Endometrial microvascular endothelial cells (primary cell): ENCODE measurements at regions not wholly inside any gene's neighbourhood (a gene's known extent, or its start where the extent isn't known, plus 50 kb on each side); places are given as distances from the start of the nearest gene placed in this dataset.

Experiments
- in situ Hi-C: cut with HindIII; loops from 2 replicates; pipeline ENCODE4 v1.10.0; 2017; ENCODE audit warnings: low sequenced_read_pairs, low pct_unique_long_range_greater_than_20kb; ENCODE audit errors: inconsistent ontology term

DNA sequence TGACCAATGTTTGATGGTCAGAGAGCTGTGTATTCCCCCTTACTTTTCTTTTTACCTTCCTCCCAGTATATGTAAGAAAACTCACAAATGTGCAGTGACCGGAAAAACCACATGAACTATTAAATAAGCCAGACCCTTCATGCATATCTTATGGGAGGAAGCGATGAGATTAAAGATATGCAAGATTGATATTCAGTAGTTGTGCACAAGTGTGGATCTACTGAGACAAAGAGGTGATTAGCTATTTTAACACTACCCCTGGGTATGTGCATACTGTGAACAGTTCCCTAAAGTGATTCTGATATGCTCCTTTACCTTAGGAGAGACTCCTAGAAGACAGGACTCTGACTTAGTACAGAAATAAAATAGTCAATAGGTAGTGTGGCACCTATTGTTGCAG lies 328.3 kb downstream of the EPHA4 start:
- in situ Hi-C loops, result loop anchor here (25.0 kb wide), 1 partner anchor 219 kb away; no protein-coding TSS in a partner anchor

DNA sequence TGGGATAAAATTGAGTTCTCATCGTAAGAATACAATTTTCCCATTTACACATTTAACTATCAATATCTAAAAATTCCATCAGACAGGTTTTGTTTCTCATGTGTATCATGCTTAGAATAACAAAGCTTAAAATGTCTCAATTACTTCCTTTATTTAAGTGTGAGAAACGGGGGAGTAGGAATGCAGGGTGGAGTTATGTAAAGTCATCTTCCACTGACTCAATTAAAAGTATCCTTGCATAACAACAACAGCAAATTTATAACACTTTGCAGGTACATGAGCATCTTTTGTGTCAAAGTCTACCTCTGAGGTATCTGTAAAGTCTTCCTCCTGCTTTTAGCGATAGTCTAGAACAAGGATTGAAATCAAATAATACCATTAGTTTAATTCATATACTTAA lies 327.1 kb downstream of the EPHA4 start:
- in situ Hi-C loops, result loop anchor here (25.0 kb wide), 1 partner anchor 217 kb away; no protein-coding TSS in a partner anchor

DNA sequence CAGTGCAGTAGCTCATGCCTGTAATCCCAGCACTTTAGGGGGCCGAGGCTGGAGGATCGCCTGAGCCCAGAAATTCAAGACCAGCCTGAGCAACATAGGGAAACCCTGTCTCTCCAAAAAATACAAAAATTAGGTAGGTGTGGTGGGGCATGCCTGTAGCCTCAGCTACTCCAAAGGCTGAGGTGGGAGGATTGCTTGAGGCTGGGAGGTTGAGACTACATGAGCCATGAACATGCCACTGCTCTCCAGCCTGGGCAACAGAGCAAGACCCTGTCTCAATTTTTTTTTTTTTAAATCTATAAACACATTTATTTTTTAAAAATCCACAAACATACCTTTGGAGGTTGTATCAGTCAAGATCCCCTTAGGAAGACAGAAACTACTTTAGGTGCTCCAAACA lies 326.3 kb downstream of the EPHA4 start:
- in situ Hi-C loops, result loop anchor here (25.0 kb wide), 1 partner anchor 217 kb away; no protein-coding TSS in a partner anchor

DNA sequence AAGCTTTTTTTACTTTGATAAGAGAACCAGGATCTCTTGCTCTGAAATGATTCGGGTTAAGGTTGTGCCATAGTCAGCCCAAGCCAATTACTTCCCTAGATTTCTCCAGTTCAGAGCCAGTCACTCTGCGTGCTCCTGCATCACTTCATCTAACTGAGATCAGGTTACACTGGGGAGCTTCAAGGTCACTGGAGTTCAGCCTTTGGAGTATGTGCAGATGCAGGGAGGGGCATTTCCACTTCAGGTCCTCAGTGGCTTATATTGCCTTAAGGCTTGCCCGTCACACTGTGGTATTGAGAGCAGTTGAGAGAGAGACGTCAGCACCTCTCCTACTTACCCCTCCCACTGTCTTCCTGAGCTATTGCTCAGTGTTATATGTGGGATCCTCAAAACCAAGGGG lies 317.8 kb downstream of the EPHA4 start:
- in situ Hi-C loops, result no loop called here

DNA sequence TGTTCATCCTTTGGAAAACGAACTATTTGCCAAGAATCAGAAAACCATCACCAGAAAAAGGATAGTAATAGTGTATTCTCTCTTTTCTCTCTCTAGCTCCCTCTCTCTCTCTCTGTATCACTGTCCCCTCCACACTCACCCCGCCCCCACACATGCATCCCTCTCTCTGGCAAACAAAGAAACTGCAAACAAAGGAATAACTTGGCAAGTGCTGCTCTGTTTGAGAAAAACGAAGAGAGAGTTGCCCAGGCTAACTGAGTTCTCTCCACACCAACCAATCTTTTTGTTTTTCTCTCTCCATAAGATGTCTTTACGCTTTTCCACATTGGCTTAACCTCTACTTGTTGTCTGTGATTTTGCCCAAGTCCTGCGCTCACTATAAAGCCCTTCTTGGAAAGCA lies 316.2 kb downstream of the EPHA4 start:
- in situ Hi-C loops, result no loop called here

DNA sequence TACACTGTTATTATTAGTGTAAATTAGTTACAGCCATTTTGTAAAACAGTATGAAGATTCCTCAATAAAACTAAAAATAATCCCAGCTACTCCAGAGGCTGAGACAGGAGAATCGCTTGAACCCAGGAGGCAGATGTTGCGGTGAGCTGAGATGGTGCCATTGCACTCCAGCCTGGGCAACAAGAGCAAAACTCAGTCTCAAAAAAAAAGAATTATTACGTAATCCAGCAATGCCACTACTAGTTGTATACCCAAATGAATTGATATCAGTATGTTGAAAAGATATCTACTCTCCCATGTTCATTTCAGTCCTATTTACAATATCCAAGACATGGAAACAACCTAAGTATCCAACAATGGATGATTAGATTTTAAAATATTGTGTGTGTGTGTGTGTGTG lies 313.6 kb downstream of the EPHA4 start:
- in situ Hi-C loops, result no loop called here

DNA sequence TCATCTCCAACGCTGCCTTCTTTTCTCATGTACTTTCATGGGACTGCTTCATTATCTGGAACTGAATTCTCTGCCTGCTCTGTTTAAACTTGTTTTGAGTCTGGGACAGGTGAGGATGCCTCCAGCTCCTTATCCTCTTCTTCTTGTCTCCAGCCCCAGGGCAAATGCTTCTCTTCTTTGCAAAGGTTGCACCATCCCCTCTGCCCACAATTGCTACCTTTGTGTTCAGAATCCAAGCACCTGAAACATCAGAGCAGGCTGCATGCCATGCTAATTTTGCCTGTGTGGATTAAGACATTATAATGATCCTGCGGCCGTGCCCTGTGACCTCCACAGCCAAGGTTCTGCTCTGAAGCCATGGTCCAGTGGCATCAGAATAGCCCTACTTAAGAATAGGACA lies 309.5 kb downstream of the EPHA4 start:
- in situ Hi-C loops, result no loop called here

DNA sequence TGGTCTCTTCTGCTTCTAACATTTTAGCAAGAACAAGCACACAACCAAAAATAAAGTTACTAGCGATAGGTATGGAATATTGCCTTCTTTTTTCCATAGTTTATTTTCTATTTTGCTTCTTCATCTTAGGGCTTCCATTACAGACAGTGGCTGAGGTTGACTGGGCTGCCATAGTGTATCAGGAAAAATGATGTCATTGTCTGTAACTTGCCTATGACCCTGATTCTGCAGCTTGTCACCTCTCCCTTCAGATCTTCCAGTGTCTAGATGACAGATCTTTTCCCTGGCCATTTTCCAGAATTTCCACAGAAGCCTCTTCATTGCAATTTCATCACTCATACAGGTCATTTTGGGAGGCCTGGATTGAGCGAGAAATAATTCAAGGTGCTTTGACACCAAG lies 308.5 kb downstream of the EPHA4 start:
- in situ Hi-C loops, result no loop called here

DNA sequence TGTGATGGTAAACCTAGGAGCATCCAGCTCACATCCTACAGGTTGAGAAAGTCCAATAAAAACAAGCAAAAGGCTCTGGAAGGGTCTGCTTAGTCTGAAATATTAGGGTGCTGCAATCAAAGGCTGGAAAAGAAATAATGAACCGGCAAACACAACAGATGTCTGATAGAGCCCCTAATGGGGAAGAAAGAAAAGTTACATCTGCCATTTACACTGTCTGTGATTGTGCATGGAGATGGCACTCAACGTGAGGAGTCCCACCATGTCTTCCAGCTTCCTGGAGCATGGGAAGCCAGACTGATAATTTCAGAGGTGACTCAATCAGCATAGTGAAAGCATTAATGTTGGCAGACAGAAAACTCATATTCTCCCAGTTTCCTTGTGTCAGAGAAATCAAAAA lies 307.8 kb downstream of the EPHA4 start:
- in situ Hi-C loops, result no loop called here

DNA sequence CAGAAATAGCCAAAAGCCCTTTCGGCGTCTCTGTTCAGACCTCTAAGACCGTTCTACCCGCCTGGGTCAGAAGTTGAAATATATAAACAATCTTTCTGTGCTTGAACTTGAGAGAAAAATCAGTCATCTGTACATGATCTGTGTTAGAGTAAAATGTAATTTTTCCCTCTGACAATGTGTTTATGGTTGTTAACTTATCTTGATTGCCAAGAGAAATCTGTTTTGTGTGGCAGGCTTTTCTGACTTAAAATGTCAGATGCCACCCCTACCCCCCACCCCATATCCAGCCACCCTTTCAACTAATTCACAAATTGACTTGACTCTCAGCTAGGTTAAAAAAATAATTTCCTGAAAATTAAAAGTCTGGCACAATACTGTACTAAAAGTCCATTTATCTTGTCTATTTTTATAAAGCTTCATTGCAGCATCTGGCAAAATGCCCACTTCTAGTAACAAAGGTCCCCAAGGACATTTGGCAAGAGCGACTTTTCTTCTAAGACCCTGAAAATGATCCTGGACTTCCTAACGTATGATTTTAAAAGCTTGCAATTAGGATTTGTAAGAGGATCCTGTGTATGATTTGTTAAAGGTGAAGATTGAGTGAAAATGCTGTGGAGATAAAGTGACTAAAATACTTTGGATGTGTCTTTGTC lies 304.2 kb downstream of the EPHA4 start:
- in situ Hi-C loops, result no loop called here

DNA sequence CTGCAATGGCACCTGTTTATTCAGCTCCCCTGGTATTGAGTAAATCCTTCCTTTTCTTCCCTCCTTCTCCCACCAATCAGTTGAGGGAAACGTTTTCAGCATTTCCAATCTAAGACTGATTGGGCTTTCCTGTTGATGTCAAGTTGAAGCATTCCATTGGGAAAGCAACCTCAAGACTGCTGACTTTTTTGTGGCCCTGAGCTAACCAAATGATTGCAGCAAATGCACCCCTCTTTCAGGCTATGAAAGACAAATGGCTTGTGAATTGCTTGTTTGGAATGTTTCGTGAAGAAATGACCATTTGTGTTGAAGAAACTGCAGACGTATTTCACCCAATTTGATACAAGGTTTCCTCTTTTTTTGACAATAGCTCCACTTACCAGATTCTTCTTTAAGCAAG lies 303.5 kb downstream of the EPHA4 start:
- in situ Hi-C loops, result no loop called here

DNA sequence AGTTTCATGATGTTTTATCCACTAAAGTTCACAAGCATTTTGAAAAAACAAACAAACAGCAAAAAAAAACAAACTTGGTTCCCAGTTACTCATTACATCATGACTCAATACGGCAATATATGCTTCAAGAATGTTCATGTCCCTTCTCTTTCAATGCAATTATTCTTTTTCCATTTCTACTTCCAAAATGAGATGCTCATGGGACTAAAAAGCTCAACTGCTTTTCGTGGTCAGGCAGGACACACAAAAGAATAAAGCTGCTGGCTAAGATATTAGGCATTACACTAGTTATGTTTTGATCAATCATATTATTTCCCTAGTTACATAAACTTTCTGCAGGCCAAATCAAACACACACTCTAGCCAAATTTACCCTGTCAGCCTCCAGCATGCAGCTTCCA lies 301.3 kb downstream of the EPHA4 start:
- in situ Hi-C loops, result no loop called here

DNA sequence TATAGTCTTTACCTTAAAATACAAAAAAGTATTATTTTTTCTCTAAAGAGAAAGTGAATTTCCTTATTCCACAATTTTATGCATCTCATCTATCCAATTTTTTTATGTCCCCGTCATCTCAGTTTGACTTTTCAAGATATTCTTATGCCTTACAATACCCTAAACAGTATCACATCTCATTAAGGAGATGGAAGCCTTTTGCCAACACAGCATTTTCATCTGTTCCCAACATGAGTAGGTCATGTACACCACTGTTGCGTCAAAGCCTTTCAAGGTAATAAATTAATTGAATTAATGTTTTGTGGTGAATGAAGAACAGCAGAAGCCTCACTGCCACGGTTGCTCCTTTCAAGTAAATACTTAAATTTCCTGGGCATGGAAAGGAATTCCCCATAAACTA lies 299.4 kb downstream of the EPHA4 start:
- in situ Hi-C loops, result no loop called here

DNA sequence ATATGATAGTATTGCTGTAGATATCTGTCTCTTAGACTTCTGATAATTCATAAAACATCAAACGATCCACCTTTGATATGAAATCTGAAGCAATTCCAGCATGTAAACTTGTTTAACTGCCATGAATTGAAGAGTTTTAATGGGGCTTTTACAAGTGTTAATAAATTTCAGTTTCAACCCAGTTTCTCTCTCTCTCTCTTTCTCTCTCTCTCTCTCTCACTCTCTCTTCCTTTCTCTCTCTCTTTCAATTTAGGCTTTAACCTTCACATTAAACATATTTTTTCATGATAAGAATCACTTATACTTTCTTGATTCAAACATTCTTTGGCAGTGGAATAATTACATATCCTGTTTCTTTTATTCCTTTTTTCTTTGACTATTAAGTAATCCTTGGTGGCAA lies 296.1 kb downstream of the EPHA4 start:
- in situ Hi-C loops, result no loop called here

DNA sequence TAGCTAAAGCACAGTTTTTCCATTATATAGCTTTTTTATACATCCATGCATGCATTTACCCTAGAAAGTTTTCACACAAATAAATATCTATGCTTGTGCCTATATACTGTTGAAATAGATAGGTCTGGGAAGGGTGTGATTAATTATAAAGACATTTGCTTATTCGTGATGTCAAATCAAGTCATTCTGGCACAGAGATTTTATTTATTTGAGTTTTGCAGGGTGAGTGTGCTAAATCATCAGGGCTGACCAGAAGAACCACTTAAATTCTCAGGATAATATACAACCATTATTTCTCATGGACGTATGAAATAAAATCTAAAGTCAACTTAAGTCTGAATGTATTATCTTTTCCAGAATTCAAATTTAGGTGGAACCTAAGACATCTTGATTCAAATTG lies 295.5 kb downstream of the EPHA4 start:
- in situ Hi-C loops, result no loop called here

DNA sequence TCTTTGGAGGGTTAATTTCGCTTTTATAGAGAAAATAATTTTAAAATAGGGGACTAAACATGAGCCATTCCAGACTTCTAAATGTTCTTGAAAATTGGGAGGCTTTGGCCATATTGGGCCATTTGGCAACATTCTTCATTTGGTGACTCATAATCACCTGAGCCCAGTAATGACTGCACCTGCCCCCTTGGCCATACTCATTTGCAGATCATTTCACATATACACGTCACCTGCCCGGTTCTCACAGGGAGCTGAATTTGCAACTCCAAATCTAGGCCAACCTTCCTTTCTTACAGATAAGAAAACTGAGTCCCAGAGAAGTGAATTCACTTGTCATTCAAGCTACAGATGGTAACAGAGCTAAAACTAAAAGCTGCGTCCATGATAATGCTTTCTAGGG lies 289.7 kb downstream of the EPHA4 start:
- in situ Hi-C loops, result no loop called here

DNA sequence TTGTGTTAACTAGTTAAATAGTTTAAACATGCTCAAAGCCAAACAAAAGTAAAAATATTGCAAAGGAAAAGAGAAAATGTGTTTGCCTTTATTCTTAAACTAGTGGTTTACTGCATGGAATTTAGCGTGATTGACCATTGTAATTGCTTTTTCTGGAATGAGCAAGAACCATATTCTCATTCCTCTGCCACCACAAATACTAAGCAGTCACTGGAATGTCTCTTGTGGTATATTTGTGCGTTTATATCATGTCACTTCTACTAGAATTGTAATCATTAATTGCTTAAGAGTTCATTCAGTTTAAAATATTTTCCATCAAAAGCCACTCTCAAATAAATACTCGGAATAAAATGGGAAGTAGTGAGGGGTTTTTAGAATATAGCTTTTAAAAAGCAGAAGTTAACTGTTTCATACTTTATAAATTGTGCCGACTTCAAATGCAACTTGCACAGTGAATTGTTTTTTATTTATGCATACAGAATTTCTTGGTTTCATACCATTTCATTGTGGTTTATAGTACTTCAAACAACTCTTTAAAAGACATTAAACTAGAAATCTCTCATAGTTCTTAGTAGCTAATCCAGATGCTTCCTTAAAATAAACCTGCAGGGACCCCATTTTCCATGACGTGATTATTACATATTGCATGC lies 288.1 kb downstream of the EPHA4 start:
- in situ Hi-C loops, result no loop called here

DNA sequence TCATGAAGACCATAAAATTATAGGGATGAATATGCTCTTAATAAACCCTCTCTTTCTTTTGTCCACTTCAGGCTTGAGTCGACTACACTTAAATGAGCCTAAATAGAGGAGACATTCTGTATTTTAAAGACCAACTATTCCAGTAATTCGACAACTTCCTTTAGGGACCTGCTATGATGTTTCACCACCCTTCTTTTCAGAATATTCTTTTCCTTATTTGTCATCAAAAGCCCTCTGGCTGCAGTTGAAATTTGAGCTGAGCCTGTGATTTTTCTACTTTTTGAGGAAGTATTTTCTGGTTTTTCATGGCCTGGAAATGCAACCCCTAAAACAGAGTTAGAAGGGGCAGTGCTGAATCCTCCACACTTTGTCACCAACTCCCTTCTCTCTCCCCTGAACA lies 287.0 kb downstream of the EPHA4 start:
- in situ Hi-C loops, result no loop called here

DNA sequence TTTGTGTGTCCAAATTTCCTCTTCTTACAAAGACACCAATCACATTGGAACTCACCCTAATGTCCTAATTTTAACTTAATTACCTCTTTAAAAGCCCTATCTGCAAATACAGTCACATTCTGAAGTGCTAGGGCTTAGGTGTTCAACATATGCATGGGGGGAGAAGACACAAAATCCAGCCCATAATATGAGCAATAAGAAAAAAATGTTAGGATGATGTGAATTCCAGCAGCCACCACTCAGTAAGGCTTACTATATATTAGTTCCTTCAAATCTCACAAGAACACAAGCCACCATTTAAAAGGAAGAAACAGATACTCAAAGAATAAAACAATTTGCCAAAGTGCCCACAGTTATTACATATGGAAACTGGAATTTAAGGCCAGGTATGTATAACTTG lies 285.7 kb downstream of the EPHA4 start:
- in situ Hi-C loops, result no loop called here

DNA sequence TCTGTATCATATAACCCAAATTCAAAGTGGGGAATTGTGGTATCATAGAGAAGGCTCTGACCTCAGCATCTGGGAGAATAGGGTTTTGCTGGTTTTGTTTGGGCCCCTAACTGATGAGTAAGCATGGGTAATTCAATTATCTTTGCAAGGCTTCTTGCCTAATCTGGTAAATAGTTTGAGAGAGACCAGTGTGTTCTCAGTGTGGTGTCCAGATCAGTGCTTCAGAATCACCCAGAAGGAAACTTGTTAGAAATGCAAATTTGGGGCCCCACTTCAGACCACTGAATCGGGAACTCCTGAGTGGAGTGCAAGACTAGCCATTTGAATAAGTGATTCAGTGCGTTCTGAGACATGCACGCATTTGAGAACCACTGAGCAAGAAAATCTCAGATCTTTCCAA lies 282.7 kb downstream of the EPHA4 start:
- in situ Hi-C loops, result no loop called here

DNA sequence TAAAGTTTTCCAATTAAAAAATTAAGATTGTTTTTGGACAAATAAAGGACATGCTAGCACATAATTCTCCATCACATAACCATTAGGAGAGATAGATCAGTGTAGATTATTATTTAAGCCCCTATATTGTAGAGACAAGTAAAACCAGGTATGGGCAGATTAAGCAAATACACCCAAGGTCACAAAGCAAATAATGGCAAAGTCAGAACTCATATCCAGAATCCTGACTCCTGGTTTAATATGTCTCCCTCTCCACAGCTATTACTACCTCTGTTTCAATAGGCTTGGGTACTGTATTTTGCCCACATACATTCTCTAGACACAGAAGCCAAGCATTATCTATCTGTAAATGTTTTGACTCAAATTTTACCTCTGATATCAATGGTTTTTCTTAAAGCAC lies 282.3 kb downstream of the EPHA4 start:
- in situ Hi-C loops, result no loop called here
